GM18861 (cell line): ENCODE measurements at regions not wholly inside any gene's neighbourhood (a gene's known extent, or its start where the extent isn't known, plus 50 kb on each side); places are given as distances from the start of the nearest gene placed in this dataset.
"Not testable (repeated sequence)": the region's sequence is repeated elsewhere in the genome, so short reads cannot be mapped to it uniquely, and the experiment has no call there.

Experiments
- ATAC-seq: cut with Tn5 transposase; IDR thresholded peaks from one replicate; pipeline ENCODE4 v1.9.1; 2021; ENCODE audit not compliant: unreplicated experiment

DNA sequence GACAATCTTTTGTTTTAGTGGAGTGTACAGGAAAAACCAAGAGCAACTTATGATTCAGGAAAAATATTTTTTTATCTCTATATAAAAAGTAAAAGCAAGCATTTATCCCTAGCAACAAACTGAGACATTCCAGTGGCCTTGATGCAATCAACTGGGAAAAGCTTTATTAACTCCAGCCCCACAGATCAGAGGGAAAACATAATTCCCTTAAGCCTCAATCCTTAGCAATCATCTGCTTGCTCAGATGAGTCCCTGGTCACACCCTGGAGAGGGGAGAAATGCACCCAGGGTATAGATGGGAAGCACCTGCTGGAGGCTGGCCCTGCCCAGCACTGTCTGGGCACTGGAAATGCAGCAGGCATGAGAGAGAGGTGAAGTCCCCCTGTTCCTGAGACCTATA, 636.6 kb downstream of the TNS3 start:
- ATAC-seq: no peak

- no peak for ATAC-seq
Measured at GRCh38 chr7:46943996-46944395, 637.9 kb downstream of the TNS3 start.

DNA sequence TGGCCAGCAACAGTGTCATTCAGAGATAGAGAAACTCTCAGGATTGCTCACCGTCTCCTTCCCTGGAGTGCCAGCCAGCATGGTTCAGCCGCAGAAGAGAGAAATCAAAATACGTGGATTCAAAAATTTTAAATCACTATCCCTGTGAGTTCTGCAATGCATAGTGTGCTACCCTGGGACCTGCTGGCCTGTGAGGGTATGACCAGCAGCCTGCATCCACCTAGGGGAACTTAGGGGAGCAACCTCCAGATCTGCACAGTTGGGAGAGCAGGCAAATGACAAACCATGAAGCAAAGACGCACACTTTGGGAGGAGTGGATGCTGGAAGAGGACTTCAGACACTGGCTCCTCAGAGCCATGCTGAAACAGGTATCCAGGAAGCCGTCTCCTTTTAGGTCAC, 639.3 kb downstream of the TNS3 start:
- no peak for ATAC-seq

DNA sequence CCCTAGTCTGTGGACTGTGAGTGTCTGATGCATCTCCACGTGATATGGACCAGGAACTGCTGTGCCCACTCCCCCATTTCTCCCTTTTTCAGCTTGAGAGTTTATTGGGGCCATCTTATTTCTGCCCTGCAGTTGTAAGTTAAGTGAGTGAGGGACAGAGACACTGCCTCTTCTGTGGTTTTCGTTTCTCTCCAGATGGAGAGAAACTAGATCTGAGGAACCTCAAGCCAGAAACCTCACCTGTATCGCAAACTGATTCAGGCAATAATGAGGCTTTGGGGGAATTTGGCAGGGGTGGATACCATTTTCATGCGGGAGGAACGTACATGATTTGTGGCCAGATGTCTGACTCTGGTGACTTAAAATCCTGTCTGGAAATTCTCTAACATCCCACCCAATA, 641.7 kb downstream of the TNS3 start:
- ATAC-seq: no peak

DNA sequence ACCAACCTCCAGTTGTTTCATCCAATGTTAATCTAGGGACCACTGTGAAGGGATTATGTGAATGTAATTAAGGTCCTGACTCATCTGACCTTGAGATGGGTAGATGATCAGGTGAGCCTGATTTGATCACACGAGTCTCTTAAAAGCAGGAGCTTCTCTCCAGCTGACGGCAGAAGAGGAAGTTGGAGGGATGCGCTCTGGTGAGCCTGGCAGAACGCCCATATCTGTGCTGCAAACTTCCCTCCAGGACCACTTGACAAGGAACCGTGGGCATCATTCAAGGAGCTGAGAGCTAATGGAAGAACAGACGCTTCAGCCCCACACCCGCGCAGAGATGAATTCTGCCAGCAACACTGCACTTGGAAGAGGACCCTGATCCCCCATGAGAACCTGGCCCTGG, 642.4 kb downstream of the TNS3 start:
- ATAC-seq: no peak

- ATAC-seq: no peak
Measured at GRCh38 chr7:46939089-46939488, 642.8 kb downstream of the TNS3 start.

GRCh38 chr7:46937826-46938225, 644.1 kb downstream of the TNS3 start:
- ATAC-seq: no peak

- ATAC-seq: no peak
Measured at GRCh38 chr7:46934198-46934825, 647.6 kb downstream of the TNS3 start.

DNA sequence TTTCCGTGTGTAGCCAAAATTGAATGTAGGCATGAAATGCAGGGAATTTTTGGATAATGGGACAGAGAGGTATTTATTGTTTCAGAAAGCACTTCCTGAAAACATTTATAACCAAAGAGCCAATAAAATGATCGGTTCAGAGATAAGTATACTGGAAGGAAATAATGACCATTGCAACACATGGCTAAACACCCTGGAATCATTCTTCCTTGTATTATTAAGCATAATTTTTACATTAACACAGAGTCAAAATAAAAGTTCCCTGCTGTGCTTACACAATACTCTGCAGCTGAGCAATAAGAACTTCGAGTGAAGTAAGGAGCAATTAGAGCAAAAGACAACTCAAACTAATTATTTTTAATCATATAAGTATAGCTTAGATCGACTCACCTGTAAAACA, 648.3 kb downstream of the TNS3 start:
- ATAC-seq: no peak

DNA sequence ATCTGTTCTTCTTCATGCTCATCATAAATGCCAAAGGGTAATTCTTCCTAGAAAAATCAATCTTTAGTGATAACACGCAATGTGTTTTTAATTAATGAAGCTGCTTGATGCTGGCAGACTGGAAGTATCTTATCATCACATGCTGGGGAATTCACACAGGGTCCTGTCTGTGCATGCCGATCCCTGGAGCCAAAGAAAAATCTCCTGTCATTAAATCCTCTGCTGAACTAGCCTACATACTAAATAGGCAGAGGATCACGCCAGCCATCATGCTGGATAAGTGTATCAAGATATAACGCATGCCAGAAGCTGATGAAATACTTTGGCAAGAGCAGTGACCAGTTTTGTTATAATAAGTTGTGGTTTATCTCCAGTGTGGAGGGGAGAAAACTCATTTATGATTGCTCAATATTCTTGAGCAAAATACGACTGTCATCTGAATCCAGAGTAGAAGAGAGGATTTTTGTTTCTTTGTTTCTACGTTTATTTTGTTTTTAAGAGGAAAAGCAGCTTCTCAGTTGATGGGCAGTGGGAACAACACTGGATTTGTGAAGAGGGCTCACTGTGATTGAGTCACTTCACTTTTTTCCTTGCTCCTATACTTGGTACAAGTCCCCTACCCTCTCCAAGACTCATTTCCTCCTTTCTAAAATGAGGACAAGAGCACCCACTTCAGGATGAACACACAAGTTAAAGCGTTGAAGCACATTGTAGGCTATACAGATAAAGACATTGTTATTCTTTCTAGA, 649.1 kb downstream of the TNS3 start:
- ATAC-seq: no peak

- ATAC-seq: no peak
Measured at GRCh38 chr7:46932306-46932675, 649.6 kb downstream of the TNS3 start.

DNA sequence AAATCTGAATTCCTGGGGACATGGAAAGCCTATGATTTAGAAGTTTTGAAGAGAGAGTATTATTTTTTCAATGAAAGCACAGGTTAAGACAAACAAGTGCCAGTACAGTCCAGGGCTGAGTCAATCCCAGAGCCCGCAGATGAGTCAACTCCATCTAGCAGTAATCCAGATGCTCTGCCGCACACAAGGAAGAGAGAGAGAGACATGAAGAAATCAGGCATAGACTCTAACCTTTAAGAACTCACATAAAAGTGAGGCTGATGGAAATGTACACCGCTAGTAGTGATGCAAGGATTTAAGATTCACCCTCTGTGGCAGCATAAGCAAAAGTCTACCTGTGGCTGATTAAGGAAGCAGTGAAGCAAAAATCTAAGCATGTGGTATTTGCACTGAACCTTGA, 651.5 kb downstream of the TNS3 start:
- no peak for ATAC-seq

DNA sequence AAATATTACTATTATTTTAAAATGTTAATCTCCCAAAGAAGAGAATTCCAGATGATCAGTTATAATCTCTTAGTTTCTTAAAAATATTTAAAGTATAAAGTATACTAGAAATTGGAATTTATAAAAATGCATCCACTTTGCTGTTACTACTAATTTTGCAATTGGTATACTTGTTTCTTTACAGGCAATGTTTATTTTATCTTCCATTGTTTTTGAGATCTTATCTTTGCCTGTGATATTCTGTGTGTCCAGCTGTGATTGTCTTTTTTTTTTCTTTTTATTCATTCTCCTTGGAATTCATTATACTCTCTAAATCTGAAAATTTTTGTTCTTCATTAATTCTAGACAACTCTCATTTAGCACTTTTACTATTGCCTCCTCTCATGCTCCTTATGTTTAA, 652.6 kb downstream of the TNS3 start:
- ATAC-seq: no peak

DNA sequence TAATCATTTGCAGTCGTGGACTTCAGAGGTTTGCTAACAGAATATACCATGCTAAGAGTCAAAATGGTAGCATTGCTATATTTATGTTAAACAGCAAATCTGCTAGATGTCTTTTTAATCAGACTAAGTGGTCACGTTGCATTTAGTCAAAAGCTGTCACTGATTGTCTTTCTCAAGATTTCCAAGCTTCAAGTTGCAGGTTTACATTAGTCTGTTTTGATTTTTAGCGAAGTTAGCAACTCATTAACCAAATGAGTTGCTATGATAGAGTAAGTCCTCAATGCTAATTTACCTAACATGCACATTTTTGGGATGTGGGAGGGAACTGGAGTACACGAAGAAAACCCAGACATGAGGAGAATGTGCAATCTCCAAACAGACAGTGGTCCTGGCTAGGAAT, 653.2 kb downstream of the TNS3 start:
- no peak for ATAC-seq

GRCh38 chr7:46927131-46927810, 654.6 kb downstream of the TNS3 start:
- ATAC-seq: no peak

DNA sequence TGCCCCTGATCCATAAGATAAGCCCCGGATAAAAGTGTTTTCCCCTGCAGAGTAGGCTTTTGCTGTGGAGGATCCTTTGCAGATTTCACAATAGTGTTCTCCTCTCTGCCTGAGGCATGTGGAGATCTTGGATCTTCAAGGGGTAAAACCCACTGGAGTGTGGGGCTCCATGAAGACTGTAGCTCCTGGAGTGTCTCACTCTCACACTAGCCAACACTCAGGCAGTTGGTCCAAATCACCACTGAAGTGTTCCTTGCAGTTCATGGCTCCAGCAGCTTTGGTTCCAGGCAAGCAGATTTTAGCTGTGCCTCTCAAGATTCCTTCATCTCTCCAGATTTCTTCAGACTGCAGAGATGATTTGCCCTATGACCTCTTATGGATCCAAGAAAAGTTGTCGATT, 665.3 kb downstream of the TNS3 start:
- no peak for ATAC-seq

DNA sequence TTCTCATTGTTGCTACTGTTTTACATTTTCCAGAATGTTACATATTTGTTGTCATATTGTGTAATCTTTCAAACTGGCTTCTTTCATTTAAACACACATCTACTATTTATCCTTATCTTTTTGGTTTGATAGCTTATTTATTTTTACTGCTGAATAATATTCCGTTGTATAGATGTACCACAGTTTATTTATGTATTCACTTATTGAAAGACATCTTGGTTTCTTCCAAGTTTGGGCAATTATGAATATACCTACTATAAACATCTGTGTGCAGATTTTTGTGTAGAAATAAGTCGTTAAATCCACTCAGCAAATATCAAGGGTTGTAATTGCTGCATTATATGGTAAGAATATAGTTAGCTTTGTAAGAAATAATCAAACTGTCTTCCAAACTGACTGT, 669.2 kb downstream of the TNS3 start:
- no peak for ATAC-seq

DNA sequence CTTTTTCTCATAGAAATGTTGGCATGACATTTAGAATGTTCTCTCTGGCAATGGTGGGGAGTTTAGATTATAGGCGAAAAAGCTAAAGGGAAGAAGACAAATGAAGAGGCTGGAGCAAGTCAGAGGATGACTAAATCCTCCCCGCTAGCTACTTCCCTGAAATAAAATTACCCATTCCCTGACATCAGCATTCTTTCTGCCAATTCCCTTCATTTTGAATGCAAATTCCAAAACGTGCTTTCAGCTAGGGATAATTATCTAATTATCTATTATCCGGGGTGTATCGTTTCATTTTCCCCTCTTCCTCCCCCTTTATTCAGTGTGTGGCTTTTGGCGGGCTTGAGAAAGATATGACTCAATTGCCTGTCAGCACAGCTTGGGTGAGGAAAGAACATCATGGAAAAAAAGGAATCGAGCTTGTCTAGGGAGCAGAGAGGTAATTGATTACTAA, 672.3 kb downstream of the TNS3 start:
- no peak for ATAC-seq

GRCh38 chr7:46908770-46909169, 673.1 kb downstream of the TNS3 start:
- no peak for ATAC-seq

DNA sequence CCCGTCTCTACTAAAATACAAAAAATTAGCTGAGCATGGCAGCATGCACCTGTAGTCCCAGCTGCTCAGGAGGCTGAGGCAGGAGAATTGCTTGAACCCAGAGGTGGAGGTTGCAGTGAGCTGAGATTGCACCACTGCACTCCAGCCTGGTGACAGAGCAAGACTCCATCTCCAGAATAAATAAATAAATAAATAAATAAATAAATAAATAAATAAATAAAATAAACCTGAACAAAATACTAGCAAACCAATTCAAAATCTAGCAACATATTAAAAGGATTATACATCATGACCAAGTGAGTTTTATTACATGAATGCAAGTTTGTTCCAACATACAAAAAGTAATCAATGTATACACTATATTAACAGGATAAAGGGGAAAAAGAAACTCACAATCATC, 677.4 kb downstream of the TNS3 start:
- ATAC-seq: not testable (repeated sequence)

DNA sequence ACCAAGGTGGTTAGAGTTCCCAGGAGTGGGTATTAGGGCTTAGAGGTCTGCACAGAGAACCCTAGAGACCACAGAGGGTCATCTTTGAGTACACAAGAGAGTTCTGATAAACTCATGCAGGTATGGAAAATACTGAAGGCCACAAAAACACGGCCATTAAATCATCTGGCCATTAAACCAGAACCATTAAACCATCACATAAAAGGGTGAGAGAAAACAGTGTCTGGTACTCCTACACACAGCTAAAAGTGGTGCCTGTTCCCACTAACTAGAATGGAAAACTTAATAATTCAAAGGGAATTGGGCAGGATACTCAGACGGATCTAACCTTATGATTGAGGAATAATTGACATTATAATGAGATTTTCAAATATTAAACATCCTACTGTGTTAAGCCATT, 679.4 kb downstream of the TNS3 start:
- ATAC-seq: no peak
